NB4 (cell line): ENCODE measurements at regions not wholly inside any gene's neighbourhood (a gene's known extent, or its start where the extent isn't known, plus 50 kb on each side); places are given as distances from the start of the nearest gene placed in this dataset.
A peak's percentile ranks its signal among the peaks of the same experiment; 100 is the strongest.

Experiments
- DNase-seq: peaks from one replicate; pipeline ENCODE4 v3.0.0; 2010; ENCODE audit warnings: low read depth
- H3K4me3 ChIP-seq: one replicate; pipeline ENCODE4 v1.5.1; 2011; ENCODE audit warnings: mild to moderate bottlenecking, low read depth, low read length, moderate library complexity
- CTCF ChIP-seq: IDR thresholded peaks from one replicate; pipeline ENCODE4 v1.5.1; 2012; ENCODE audit warnings: low read depth, low read length
- MAX ChIP-seq: IDR thresholded peaks from 2 replicates; pipeline ENCODE4 v1.6.1; 2011; ENCODE audit warnings: low read depth, low read length
- MYC ChIP-seq: IDR thresholded peaks from 2 replicates; pipeline ENCODE4 v1.6.1; 2011; ENCODE audit warnings: low read depth, low read length
- POLR2A ChIP-seq: IDR thresholded peaks from 2 replicates; pipeline ENCODE4 v1.6.1; 2011; ENCODE audit warnings: mild to moderate bottlenecking; ENCODE audit not compliant: insufficient read length; ENCODE audit errors: extremely low read depth

- TF ChIP-seq MYC, result no peak
- TF ChIP-seq MAX, result no peak
- no peak for TF ChIP-seq POLR2A
- TF ChIP-seq CTCF, result no peak
- H3K4me3 ChIP-seq, result no peak overlapping the region
- DNase-seq, result peak; percentile 6
These were observed 83.8 kb upstream of the NMUR2 start for GRCh38 chr5:152488869-152489268.

- TF ChIP-seq CTCF (no peak), MYC (no peak), POLR2A (no peak), MAX (no peak)
- no peak overlapping the region for H3K4me3 ChIP-seq
- DNase-seq, result no peak
These were observed 94.9 kb upstream of the NMUR2 start for GRCh38 chr5:152499814-152500535.

DNA sequence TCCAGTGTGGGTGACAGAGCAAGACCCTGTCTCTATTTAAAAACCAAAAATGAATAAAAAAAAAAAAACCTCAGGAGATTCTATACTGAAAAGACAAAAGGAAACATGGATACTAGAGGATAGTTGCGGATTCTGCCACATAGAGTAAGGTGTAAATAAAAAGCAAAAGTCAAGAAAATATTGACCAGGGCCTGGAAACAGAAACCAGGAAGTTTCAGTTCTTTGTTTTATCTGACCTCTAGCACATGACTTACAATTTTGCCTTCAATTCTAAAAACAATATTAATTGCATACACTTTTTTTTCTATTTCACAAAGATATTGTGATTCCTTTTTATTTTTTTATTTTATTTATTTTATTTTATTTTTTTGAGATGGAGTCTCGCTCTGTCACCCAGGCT, 96.2 kb upstream of the NMUR2 start:
- TF ChIP-seq MAX, result no peak
- no peak for TF ChIP-seq MYC
- no peak for TF ChIP-seq CTCF
- TF ChIP-seq POLR2A, result no peak
- DNase-seq, result no peak
- no peak overlapping the region for H3K4me3 ChIP-seq

DNA sequence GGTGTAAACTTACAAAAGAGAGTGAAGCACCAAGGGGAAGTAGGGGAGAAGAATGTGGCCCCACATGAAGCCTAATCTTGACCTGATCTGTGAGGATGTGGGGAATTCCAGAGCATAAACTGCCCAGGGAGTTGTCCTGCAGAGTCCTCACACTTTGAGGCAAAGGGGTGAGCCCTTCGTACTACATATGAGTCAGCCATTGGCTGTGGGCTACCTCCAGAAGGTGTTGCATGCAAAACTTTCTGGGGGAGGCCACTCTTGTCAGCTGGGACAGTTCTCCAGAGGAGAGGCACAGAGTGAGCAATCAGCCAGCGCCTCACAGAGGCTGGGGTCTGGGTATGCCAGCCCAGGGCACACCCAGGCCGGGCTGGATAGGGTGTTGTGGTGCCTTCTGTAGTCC, 98.1 kb upstream of the NMUR2 start:
- no peak overlapping the region for H3K4me3 ChIP-seq
- TF ChIP-seq POLR2A (no peak), CTCF (no peak), MYC (no peak), MAX (no peak)
- no peak for DNase-seq

DNA sequence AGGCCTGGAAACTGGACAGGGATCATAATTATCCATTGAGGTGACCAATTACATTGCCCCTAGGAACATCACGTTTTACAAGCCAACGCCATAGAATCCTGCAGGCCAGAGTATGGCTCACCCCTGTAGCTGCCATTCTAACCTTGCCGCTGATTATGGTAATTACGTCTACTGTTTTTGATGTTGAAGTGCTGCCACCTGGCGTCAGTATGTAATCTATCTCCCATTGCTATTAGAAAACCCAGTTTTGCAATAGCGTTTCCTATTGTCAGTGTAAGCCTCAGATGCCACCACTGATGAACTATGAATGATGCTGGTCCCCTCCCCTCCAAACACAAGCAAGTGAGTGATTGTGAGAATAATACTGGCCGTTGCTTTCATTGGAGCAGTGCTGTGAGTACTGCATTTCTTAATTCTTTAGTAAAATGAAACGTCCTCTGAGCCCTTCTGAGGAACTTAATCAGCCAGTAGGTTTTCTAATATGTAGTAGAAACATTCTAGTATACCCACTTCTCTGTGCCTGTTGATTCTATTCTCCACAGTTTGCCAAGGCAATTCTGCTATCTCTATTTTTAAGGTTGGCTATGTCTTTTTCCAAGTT, 100.5 kb upstream of the NMUR2 start:
- peak; percentile 66 for DNase-seq
- TF ChIP-seq MYC (no peak), CTCF (peak; percentile 50)
- no peak overlapping the region for H3K4me3 ChIP-seq

GRCh38 chr5:152511120-152511519, 106.0 kb upstream of the NMUR2 start:
- no peak for DNase-seq
- H3K4me3 ChIP-seq, result no peak overlapping the region
- TF ChIP-seq MYC (no peak), MAX (no peak), CTCF (no peak), POLR2A (no peak)
